ENCODE measurements at regions not wholly inside any gene's neighbourhood (a gene's known extent, or its start where the extent isn't known, plus 50 kb on each side); places are given as distances from the start of the nearest gene placed in this dataset.

DNA sequence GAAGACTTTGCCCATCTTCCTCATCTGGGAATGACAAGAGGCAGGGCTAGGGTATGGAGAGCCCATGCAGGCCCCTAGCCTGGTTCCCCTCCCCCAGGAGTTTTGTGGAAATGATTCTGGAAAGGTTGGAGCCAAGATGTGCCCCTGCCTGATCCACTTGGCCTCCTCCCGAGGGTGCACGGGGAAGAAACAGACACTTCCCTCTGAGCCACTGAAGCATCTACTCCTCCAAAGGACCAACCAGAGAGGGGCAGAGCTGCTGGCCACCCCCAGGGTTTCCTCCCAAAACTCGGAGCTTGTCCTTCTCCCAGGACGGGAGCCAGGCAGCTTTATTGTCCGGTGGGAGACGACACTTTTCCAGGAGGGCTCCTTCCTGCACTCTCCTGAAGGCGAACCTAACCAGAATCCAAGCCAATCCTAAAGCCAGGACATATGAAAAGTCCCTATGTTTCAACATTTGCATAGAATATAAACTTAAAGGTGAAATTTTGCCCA, 149.2 kb upstream of the COPS8 start:
- DNase-seq = no peak

DNA sequence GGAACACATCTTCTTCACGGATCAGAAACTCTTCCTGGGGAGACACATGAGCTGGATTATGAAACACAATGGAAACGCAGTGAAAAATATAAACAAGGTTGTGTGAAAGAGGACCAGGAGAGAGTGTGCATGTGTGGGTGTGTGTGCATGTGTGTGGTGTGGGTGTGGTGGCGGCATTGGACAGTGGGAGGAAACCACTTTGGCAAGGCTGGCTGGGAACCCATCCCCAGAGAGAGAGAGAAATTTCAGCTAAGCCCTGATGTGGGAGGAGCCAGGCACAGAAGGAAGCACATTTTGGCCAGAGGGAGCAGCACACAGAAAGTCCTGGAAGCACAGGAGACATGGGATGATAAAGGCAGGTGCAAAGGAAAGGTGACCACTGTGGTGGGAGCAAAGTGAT, 147.6 kb upstream of the COPS8 start:
- no peak for DNase-seq

DNA sequence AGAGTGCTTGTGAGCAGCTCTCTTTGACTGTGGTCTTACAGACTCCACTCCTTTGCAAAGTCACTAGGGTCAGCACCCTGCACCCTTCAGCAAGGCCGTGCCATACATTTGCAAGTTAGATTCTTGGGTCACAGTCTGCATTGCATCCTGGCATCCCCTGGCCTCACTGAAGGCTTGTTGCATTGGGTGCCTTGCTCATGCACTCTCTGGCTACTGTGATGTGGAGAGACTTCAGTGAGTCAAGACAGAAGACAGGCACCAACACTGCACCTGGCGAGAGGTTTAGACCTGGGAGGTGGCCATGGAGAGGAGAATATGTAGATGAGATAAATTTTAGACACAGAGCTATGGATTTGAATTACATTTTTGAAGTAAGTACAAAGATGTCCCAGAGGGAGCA, 146.4 kb upstream of the COPS8 start:
- DNase-seq = no peak

DNA sequence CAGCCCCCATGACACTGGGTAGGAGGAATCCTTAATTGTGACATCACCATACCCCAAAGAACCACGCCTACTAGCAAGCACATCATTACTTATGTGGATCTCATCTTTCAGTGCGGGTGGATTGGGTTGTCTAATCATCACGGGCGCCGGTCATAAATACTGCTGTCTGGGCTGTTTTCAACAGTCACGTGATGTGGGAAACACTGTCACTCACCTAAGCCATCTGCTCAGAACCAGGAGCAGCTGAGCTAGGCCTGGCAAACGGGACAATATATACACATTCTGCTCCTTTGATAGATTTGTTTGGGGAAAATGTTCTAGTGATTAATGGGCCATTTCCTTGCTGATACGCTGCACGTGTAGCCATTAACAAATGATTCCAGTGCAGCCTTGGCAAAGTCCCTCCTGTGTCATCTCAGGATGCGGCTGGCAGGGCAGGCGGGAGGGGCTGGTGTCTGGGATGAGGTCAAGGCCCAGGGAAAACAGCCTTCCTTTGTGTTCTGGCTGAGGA, 145.9 kb upstream of the COPS8 start:
- DNase-seq = peak; percentile 57

DNA sequence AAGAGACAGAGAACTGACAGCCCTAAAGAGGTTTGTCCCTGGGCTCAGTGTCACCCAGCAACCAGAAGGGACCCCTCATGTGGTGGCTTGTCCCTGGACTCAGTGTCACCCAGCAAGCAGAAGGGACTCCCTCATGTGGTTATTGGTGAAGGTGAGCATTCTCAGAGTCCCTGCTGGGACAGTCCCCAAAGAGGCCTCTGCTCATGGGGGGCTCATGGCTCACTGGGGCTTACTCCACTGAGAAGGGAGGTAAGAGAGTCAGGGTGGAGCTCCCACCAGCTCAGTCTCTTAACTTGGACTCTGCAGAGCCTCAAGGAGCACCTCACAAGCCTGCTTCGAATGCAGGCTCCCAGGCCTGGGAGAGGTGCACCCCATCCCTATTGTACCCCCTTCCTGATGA, 145.2 kb upstream of the COPS8 start:
- DNase-seq = no peak

DNA sequence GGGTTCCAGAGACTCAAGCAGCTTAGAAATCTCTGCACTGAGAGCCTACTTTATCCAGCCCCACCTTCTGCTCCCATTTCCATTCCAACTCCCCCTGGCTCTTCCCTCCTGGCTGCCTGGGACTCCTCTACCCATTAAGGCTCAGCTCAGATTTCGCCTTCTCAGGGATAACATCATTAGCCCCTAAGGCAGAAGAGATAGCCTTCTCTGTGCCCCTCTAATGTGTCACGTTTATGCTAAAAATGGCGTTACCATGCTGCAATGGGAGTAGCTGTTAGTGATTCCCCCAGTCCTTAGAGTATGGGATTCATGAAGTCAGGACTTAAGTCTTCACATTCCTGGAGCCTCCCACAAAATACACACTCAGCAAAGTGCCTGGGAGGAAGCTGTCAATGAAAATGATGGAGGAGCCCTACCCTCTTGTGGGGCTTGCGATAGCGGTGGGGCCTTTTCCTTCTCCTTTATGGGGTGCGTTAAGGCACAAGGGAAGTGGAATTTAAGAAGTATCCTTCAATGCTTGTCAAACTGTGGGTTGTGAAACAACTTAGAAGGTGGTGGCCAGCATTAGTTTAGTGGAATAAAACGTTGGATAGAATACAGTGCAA, 144.7 kb upstream of the COPS8 start:
- no peak for DNase-seq

DNA sequence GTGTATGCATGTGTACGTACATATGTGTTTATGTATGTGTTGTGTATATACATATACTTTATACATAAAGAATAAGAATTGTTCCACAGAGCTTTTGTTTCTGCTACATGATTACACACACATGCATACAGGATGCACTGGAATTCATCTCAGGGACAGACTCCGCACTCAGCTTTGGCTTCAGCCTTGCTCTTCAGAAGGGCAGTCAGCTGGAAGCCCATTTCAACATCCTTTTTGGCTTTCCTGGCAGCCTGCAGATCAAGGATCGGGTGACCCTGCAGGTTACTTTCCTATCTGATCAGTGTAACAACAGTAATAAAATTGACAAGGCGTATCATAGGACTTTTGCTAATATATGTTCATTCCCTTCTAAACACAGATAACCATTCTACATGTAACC, 144.1 kb upstream of the COPS8 start:
- DNase-seq = no peak

DNA sequence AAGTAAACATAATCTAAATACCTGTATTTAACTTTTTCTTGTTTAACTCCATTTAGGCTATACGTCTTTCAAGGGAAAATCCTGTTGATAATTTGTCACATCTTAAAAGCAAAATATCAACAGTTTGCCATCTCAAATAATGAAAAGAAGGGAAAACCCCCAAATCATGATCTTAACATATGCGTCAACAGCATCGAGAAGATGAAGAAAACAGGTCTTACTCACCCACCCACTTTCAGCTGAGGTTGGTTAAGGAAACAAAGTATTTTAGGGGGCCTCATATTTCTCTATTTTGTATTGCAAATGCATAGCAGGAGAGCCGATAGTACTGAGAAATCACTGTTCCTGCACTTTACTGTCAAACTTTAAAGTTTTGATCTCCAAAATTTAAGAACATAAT, 143.1 kb upstream of the COPS8 start:
- no peak for DNase-seq

DNA sequence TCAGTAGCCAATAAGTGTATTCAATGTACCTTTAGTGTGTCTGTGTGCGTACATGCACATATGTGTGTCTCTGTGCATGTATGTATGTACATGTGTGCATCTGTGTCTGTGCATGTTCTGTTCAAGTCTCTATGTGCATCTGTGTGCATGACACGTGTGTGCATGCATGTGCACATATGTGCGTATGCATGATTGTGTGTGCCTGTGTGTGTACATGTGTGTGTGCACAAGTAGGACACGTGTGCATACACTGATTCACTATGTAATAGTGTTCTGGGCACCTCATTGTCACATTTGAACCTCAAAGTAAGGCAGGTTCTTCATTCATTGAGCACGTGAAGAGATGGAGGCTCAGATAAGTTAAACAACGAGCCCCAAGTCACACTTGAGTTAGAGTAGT, 142.6 kb upstream of the COPS8 start:
- no peak for DNase-seq

DNA sequence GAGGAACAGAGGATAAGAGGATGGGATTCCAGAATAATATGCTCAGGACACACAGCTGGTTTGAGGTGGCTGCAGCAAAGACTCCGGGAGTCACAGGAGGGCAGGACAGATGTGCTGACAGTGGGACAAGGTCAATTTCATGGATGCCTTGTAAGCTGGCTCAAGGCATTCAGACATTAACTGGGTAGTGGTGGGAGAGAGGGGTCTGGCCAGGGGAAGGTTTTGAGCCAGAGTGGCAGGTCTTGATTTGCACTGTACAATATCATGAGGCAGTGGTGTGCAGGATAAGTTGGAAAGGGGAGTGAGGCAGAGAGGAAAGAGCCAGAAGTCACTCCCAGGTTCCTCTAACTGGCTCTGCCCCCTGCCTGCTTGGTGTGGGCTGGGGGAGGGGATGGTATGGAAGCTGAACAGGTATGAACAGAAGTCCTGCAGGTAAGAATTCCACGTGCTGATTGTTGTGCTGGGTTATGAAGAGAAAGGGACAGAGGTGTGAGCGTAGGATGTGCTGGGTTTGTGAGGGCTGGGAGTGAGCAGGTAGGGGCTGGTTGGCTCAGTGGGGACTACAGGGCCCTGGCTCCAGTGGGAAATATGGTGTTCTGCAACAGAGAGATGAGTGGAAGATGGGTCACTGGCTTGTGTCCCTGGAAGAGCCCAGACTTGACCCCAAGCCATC, 141.7 kb upstream of the COPS8 start:
- DNase-seq = no peak

DNA sequence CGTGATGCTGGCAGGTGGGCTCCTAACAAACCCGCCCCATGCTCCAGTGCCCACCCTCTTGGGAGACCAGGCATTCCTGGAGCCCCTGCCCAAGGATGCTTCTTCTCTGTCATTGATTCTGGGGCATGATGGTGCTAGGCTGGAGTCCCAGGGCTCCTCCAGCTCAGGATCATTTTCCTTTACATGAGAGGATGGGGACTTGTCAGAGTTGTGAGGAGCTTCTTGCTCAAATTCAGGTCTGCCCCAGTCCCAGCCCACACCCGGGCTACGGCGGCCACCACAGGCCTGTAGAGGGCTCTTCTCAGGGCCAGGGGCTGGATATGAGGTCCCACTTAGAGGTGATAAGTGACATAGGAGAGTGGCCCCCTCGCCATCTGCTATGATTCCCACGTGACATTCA, 141.1 kb upstream of the COPS8 start:
- DNase-seq = no peak

DNA sequence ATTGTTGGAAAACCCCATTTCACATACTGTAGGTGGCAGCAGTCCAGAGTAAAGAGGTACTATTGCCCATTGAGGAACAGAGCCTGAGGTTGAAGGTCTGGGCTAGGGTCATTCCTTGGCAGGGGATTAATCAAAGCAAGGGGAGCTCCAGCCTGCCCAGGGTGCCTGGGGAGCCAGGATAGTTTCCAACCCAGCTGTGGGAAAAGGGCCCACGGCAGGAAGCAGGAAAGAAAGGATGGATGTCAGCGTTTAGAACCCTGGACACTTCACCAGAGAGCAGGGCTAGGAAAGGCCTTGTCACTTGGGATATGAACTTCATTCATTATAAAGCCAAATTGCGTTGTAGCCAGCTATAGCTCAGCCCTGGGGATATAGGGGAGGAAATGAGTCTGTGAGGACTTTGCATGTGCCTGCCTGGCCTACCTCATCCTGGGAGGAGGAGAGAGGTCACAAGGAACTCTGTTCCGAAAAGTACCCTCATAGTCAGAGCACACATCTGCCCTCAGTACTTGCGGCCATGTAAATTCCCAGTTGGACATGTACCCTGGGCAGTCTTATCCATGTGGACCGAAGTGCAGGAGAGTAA, 140.2 kb upstream of the COPS8 start:
- DNase-seq = no peak

DNA sequence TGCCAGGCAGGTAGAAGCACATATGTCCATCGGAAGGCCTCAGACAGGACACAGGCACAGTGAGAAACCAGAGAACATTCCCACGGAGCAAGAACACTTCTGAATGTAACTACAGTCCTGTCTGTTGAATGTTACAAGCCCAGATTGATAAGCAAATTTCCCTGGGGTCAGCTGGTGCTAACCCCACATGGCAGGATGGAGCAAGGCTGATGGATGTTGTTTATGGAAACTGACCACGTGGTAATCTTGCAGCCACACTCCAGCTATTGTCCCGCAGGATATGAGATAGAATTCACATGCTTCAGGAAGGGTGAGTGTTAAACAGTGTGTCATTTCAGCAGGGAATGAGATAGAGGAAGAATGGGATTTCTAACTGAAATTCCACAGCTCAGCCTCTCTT, 138.8 kb upstream of the COPS8 start:
- DNase-seq = no peak

DNA sequence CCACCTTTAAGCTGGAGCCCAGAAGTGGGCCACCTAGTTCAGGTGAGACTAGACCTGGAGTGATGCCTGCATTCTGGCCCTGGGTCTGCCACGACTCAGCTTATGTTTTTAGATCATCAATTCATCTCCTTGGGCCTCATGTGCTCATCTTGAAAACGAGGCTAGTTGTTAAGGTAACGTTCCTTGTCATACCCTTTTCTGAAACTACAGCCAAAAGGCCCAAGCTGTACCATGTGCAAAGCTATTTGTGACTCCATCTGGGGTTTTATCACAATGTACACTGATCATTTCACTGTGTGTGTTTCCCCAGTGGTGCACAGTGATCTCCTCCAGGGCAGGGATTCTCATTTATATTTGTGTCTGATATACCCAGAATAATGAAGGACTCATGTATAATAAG, 138.4 kb upstream of the COPS8 start:
- DNase-seq = no peak

DNA sequence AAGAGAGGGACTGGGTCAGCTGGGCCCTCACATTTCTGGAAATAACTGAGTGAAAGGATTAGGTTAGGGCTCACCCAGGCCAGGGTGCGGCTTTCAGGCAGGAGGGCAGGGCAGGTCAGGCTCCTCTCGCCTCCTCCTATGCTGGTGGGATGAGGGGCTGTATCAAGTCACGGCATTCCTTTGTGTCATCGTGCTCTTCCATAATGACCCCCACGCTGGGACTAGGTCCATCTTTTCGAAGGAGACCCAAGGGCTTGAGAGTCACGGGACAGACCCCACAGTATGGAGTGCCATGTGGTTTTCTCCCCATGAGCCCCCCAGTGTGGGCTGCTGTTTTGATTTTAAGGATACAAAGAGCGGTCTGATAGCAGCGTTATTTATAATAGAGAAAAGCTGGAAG, 137.8 kb upstream of the COPS8 start:
- DNase-seq = no peak

DNA sequence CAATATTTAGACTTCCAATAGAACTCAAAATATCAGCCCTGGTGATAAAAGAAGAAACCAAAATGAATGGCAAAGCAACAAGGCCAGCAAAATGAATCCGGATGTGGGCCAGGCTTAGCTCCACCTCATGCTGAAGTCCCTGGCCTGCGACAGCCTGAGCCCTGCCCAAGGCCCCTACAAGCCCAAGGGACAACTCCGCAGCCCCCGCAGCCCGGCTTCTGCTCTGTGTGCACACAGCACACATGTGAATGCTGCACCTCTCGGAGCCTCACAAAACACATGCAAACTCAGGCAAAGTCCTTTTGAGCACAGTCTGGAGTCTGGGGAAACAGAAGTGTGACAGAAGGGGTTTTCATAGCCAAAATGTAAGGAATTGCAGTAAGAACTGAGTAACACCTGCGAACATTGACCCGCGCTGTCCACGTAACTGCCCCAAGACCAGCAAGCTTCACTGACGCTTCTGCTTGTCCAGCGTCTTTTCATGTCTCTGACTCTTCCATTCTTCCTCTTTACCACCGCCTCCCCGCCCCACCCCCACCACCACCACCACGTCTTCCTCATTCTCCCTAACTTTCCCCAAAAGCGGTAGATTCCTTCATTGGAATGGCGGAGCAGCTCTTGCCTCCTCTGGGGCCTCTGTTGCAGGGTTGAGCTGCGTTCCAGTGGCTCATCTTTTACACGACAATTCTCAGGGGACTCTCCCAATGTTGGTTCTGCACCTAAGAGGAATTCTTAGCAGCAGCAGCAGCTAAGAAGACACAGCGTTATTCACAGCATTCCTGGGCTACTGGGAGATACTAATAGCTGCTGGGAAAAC, 136.4 kb upstream of the COPS8 start:
- DNase-seq = no peak

DNA sequence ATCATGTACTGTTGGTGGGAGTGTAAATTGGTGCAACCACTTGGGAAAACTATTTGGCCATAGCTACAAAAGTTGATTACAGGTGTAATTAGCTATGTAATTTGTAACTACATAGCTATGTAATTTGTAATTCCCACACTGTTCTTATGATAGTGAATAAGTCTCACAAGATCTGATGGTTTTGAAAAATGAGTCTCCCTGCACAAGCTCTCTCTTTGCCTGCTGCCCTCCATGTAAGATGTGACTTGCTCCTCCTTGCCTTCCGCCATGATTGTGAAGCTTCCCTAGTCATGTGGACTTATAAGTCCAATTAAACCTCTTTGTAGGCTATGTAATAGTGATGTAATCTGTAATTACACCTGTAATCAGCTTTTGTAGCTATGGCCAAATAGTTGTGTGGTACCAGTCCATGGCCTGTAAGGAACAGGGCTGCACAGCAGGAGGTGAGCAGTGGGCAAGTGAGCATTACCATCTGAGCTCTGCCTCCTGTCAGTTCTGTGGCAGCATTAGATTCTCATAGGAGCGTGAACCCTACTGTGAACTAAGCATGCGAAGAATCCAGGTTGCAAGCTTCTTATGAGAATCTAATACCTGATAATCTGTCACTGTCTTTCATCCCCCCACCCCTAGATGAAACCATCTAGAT, 133.7 kb upstream of the COPS8 start:
- no peak for DNase-seq

DNA sequence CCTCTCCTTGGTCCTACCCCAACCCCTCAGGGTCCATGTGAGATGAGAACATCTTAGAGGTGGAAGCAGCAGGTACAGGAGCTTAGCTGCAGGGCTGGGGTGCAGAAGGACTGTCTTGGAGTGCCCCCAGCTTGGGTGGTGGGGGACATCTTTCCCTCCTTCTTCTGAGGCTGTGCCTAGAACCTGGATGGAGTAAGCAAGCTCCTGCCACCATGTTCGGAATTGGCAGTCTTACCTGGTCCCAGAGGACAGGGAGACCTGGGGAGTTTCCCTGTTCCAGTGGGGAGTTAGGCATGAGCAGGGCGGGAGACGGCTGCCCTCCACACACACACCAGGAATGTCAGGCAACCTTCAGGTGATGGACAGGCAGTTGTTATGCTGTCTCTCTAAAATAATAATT, 131.0 kb upstream of the COPS8 start:
- no peak for DNase-seq

DNA sequence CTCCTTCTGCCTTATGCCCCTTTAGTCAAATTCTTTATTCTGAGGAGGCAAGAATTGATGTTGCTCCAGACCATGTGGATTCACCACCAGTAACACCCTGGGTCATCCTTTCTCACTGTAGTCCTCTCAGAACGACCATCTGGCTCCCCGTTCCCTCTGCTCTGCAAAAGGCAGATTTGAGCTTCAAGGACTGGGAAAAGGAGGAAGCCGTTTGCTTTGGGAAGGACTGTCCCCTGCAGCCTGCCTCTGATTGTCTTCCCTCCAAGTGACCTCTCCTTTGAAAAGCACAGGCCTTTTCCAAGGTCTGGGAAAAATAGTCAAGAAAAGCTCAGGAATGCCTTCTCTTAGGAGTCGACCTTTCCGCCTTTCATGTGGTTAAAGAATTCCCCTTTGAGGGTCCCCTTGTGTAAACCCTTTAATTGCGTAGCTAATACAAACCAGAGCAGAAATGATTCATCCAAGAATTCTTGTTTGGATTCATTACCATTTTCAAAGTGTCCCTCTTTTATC, 130.1 kb upstream of the COPS8 start:
- no peak for DNase-seq

DNA sequence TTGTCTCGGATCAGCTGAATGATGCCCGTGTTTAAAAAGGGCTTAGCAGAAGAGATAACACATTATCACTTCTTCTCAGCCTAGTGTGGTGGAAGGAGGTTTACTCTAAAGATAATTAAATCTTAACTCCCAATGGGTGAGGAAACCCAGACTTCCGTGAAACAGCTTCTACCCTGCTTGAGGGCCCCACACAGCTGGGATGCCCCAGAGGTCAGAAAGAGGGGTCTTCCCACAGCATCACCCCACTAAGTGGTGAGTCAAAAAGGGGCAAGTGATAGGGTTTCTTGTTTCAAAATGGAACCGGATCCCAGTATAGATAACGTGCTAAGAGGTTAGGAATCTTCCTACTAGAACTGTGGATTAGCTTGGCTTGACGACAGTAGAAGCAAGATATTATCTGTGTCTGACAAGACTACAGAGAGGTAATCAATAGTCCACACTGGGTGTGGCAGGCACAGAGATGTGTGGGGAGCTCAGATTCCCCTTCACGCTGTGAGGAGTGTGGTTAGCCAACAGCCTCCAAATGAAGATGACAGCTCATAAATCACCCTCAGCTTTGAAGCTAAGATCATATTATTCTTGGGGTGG, 129.6 kb upstream of the COPS8 start:
- DNase-seq = no peak

DNA sequence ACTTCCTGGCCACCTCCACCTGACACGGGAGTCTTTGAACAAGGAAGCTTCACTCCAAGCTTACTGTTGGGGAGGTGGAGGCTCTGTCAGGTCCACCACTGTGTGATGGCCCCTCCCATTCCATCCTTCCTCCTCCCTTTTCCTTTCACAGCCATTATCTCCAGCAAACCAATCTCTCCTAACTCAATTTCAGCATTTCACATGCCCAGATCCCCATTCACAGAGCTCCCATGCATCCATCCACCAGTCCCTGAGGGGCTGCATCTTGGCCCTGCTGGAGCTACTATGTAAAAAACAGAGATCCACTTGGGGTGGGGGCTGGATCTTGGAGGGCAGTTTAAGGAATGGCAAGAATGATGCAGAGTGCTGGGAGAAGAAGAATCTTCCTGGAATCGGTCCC, 129.0 kb upstream of the COPS8 start:
- DNase-seq = no peak

DNA sequence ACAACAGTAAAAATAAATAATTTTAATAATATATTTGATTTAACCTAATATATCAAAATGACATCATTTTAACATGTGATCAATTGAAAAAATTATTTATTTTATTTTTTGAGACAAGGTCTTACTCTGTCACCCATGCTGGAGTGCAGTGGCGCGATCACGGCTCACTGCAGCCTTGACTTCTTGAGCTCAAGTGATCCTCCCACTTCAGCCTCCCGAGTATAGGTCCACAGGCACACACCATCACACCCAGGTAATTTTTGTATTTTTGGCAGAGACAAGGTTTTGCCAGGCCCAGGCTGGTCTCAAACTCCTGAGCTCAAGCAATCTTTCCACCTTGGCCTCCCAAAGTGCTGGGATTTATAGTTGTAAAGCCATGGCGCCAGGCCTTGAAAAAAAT, 126.7 kb upstream of the COPS8 start:
- DNase-seq = no peak

All from right kidney (tissue), 1 donor.